HEK293 (cell line): ENCODE measurements at regions not wholly inside any gene's neighbourhood (a gene's known extent, or its start where the extent isn't known, plus 50 kb on each side); places are given as distances from the start of the nearest gene placed in this dataset.

ENCODE experiments used
- CTCF ChIP-seq: fragments of 450-650 bp; formaldehyde crosslinking; IDR thresholded peaks from 2 replicates; pipeline ENCODE4 v1.5.1; 2016; ENCODE audit warnings: missing biosample characterization, missing genetic modification characterization
- PBX3 ChIP-seq: sonication (generic); formaldehyde crosslinking; IDR thresholded peaks from 2 replicates; pipeline ENCODE4 v1.8.1; 2022; ENCODE audit warnings: mild to moderate bottlenecking, moderate library complexity, missing genetic modification reagents
- REST ChIP-seq: fragments of 450-650 bp; formaldehyde crosslinking; IDR thresholded peaks from 2 replicates; pipeline ENCODE4 v1.5.1; 2016; ENCODE audit warnings: missing biosample characterization, missing genetic modification characterization
- TCF7L2 ChIP-seq: IDR thresholded peaks from 2 replicates; pipeline ENCODE4 v1.6.1; 2011; ENCODE audit warnings: low read depth, mild to moderate bottlenecking, inconsistent platforms, low read length, moderate library complexity, borderline replicate concordance
- ZNF121 ChIP-seq: fragments of 450-650 bp; formaldehyde crosslinking; IDR thresholded peaks from 2 replicates; pipeline ENCODE4 v1.5.1; 2016; ENCODE audit warnings: missing biosample characterization, missing genetic modification characterization
- ZNF2 ChIP-seq: fragments of 450-650 bp; formaldehyde crosslinking; IDR thresholded peaks from 2 replicates; pipeline ENCODE4 v1.5.1; 2016; ENCODE audit warnings: missing biosample characterization, missing genetic modification characterization
- ZNF280C ChIP-seq: fragments of 450-650 bp; formaldehyde crosslinking; IDR thresholded peaks from 2 replicates; pipeline ENCODE4 v1.5.1; 2016; ENCODE audit warnings: missing biosample characterization, missing genetic modification characterization

GRCh38 chr17:54745239-54745638 is 155.4 kb upstream of the TOM1L1 start:
- no peak for TF ChIP-seq REST (tag by site-specific recombination)
- no peak for TF ChIP-seq ZNF2 (tag by site-specific recombination)
- TF ChIP-seq ZNF121 (tag by site-specific recombination) = no peak
- TF ChIP-seq PBX3 (CRISPR knock-in tag) = no peak
- TF ChIP-seq TCF7L2 = no peak
- no peak for TF ChIP-seq ZNF280C (tag by site-specific recombination)
- no peak for TF ChIP-seq CTCF (tag by site-specific recombination)
